Activated CD4-positive, alpha-beta T cell treated with anti-CD3 and anti-CD28 coated beads, Interleukin-2, amount 50 U/mL, for 16 hours (primary cell): ENCODE measurements at regions not wholly inside any gene's neighbourhood (a gene's known extent, or its start where the extent isn't known, plus 50 kb on each side); places are given as distances from the start of the nearest gene placed in this dataset.

Source experiments
- DNase-seq: peaks from one replicate; pipeline ENCODE4 v3.0.0-alpha.2; 2020

DNA sequence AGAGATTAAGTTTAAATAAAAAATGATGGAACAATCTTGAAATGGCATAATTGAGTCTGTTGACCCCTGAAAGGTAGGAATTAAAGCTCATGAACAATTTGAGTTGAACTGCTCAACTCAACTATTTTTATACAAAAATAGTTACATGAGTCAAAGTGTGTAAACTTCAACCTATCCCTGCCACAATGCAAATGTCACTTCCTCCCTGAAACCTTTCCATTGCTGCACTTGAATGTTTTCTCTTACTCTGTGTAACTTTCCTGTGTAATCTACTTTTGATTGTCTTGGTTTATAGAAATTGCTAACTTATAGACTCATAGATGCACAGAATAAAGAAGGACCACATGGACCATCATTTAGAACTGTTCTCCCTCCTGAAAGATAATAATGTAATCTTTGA lies 218.5 kb downstream of the GBA3 start:
- no peak for DNase-seq

DNA sequence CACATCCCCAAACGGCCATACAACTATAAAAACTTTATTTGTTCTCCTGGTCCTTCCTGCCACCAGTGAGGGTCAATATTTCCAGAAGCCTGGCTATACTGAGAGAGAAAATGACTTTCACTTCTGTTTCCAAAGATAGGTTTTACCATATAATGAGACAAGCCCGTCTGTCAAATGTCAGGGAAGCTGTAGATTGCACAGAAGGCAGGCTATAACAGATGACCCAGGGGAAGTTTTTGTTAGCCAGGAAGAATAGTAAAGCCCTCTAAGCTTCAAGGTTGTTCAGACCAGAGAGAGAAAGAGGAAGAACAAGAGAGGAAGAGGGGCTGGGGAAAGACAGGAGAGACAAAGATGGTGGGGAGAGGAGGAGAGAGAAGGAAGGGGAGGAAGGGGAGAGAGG lies 217.5 kb downstream of the GBA3 start:
- no peak for DNase-seq

GRCh38 chr4:22906045-22906444 lies 213.3 kb downstream of the GBA3 start:
- DNase-seq: no peak

GRCh38 chr4:22903913-22904312 lies 211.2 kb downstream of the GBA3 start:
- DNase-seq: no peak

- no peak for DNase-seq
These were observed 208.9 kb downstream of the GBA3 start for GRCh38 chr4:22901631-22902030.

- no peak for DNase-seq
These were observed 208.1 kb downstream of the GBA3 start for GRCh38 chr4:22900876-22901275.

DNA sequence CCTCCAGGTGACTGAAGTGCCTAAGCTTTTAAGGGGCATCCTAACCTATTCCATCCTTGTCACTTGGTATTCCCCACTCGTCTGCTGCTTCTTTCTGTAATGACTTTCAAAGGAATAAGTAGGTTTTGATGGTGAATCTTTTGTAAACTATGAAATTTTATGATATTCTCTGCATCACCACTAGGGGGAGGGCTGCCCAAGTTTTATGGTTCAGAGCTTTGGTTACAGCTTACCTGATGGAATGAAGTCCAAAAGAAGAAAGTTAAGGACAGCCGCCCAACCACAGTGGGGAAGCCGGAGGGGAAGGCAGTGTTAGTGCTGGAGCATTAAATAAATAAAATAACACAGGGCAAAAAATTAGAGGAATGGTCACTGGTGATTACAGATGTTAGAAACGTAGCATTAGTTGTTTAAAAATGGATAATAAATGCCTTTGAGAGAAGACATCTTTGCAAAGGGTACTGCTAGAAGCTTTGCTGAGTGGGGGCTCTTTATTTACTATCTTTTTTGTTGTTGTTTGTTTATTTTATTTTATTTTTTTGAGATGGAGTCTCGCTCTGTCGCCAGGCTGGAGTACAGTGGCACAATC lies 204.9 kb downstream of the GBA3 start:
- DNase-seq: peak; percentile 18

DNA sequence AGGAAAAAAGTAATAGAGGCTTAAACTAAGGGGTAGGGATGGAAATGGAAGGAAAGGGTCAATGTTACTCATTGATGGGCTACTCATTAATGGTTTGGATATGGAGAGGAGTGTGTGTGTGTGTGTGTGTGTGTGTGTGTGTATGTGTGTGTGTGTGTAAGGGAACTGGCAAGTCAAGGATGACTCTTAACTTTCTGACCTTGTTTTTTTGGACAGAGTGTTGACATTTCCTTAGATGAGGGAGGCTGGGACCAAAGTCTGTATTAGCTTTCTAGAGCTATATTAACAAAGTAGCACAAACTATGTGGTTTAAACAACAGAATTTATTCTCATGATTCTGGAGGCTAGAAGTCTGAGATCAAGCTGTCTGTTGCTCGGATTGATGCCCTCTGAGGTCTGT lies 202.7 kb downstream of the GBA3 start:
- no peak for DNase-seq

GRCh38 chr4:22884157-22884556 lies 191.4 kb downstream of the GBA3 start:
- no peak for DNase-seq

- DNase-seq: no peak
These were observed 188.7 kb downstream of the GBA3 start for GRCh38 chr4:22881411-22881810.

DNA sequence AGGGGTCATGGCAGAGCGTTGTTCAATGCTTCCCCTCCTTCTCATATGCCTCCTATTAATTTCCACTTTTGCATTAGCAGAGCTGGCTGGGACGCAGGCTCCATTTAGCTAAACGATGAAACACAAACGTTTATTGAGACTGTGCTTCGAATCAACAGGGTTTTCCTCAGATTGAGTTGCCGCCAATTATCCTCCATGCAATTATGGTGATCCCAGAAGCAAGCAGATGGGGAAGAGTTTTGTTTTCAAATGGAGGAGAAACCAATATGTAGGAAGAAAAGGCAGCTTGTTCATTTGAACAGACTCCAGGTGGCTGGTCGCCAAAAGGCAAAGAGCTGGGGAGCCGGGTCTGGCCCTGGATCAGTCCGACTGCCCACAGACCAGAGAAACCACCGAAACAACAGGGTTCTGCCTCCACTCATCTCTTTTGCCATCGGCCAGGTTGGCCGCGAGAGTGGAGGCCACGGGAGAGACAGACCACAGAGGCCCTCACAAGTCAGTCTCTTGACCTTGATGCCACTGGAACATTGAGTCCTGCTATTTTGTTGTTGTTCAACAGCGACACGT lies 184.8 kb downstream of the GBA3 start:
- no peak for DNase-seq

- DNase-seq: no peak
These were observed 183.5 kb downstream of the GBA3 start for GRCh38 chr4:22876270-22876669.

DNA sequence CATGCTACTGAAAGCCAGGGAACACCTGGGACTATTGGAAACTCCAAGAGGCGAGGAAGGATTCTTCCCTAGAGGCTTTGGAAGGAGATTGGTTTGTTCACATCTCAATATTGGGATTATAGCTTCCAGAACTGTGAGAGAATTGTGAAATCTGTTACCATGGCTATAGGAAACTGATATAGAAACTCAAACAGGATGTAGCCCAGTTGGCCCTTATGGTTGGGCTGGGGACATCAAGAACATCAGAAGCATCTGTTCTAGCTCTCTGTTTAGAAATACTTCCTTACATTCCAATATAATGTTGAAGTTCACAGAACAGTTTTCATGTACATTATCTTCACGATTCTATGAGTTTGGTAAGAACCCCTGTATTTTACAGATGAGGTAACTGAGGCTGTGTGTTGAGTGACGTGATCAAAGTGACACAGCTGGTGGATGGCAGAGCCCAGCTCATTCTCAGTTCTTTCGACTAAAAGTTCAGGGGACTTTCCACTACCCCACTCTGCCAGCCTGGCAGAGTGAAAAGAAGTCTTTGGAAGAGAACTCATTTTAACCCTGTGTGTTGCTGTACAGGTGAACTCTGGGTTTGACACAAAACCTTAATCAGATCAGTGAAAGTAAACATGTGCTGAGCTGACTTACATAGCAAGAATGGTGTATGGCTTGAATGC lies 183.0 kb downstream of the GBA3 start:
- no peak for DNase-seq

- DNase-seq: no peak
These were observed 181.7 kb downstream of the GBA3 start for GRCh38 chr4:22874334-22874912.

- DNase-seq: no peak
These were observed 181.2 kb downstream of the GBA3 start for GRCh38 chr4:22873899-22874298.

GRCh38 chr4:22870847-22871449 lies 178.2 kb downstream of the GBA3 start:
- DNase-seq: no peak

- no peak for DNase-seq
These were observed 176.5 kb downstream of the GBA3 start for GRCh38 chr4:22869235-22869634.
